ENCODE measurements at regions not wholly inside any gene's neighbourhood (a gene's known extent, or its start where the extent isn't known, plus 50 kb on each side); places are given as distances from the start of the nearest gene placed in this dataset.

- FAIRE-seq = no peak
Observed at GRCh38 chrX:45740291-45740690, 539.6 kb upstream of the DIPK2B start.

GRCh38 chrX:45735571-45735970 lies 534.9 kb upstream of the DIPK2B start:
- no peak for FAIRE-seq

- FAIRE-seq = no peak
Observed at GRCh38 chrX:45731448-45731847, 530.8 kb upstream of the DIPK2B start.

- FAIRE-seq = no peak
Observed at GRCh38 chrX:45727761-45728160, 527.1 kb upstream of the DIPK2B start.

GRCh38 chrX:45722471-45722870 lies 521.8 kb upstream of the DIPK2B start:
- FAIRE-seq = no peak

GRCh38 chrX:45719751-45720501 lies 519.2 kb upstream of the DIPK2B start:
- FAIRE-seq = no peak

- FAIRE-seq = no peak
Observed at GRCh38 chrX:45718676-45719075, 518.0 kb upstream of the DIPK2B start.

- FAIRE-seq = no peak
Observed at GRCh38 chrX:45716750-45717149, 516.1 kb upstream of the DIPK2B start.

GRCh38 chrX:45715748-45716147 lies 515.1 kb upstream of the DIPK2B start:
- FAIRE-seq = no peak

GRCh38 chrX:45714866-45715265 lies 514.2 kb upstream of the DIPK2B start:
- no peak for FAIRE-seq

- no peak for FAIRE-seq
Observed at GRCh38 chrX:45712067-45712466, 511.4 kb upstream of the DIPK2B start.

- no peak for FAIRE-seq
Observed at GRCh38 chrX:45711231-45711630, 510.6 kb upstream of the DIPK2B start.

GRCh38 chrX:45710081-45710801 lies 509.6 kb upstream of the DIPK2B start:
- FAIRE-seq = no peak

GRCh38 chrX:45709381-45709780 lies 508.7 kb upstream of the DIPK2B start:
- no peak for FAIRE-seq

- no peak for FAIRE-seq
Observed at GRCh38 chrX:45699158-45699557, 498.5 kb upstream of the DIPK2B start.

- FAIRE-seq = no peak
Observed at GRCh38 chrX:45697591-45697990, 496.9 kb upstream of the DIPK2B start.

GRCh38 chrX:45696736-45697135 lies 496.1 kb upstream of the DIPK2B start:
- FAIRE-seq = no peak

- FAIRE-seq = no peak
Observed at GRCh38 chrX:45689971-45690370, 489.3 kb upstream of the DIPK2B start.

GRCh38 chrX:45683914-45684313 lies 483.2 kb upstream of the DIPK2B start:
- no peak for FAIRE-seq

GRCh38 chrX:45681891-45682290 lies 481.2 kb upstream of the DIPK2B start:
- FAIRE-seq = no peak

GRCh38 chrX:45669715-45670340 lies 469.2 kb upstream of the DIPK2B start:
- FAIRE-seq = no peak

- no peak for FAIRE-seq
Observed at GRCh38 chrX:45668686-45669443, 468.2 kb upstream of the DIPK2B start.

GRCh38 chrX:45667666-45668065 lies 467.0 kb upstream of the DIPK2B start:
- FAIRE-seq = no peak
